H1 (cell line): ENCODE measurements at regions not wholly inside any gene's neighbourhood (a gene's known extent, or its start where the extent isn't known, plus 50 kb on each side); places are given as distances from the start of the nearest gene placed in this dataset.

ENCODE experiments used
- CTCF ChIA-PET: fragments of 300-600 bp; sonication (Branson Sonifier 250); formaldehyde crosslinking; loops from one replicate; lab custom pipeline; 2021; ENCODE audit not compliant: partially characterized antibody; lab: Charles Lee
- POLR2A ChIA-PET: fragments of 300-600 bp; sonication (Branson Sonifier 250); formaldehyde crosslinking; loops from one replicate; lab custom pipeline; 2021; ENCODE audit warnings: inconsistent platforms; ENCODE audit not compliant: partially characterized antibody; lab: Charles Lee
- DNase-seq, 2 experiments: peaks; one replicate each; pipeline versions ENCODE4 v3.0.0 to v3.0.0-alpha.2; 2010 to 2022; ENCODE audit warnings: low spot score in 2 of 2, low read depth in 1 of 2, mixed read lengths in 1 of 2
- FAIRE-seq: peaks from 2 replicates; lab custom pipeline; 2011; peaks lifted over from hg19 to GRCh38; lab: Jason Lieb, UNC
- H2AFZ ChIP-seq: 2 replicates; pipeline ENCODE4 v1.8.1; 2012; ENCODE audit warnings: low read length, inconsistent platforms
- H2AK5ac ChIP-seq: 2 replicates; pipeline ENCODE4 v1.6.1; 2013; ENCODE audit warnings: low read depth, low read length
- H2BK120ac ChIP-seq: replicated peaks from 2 replicates; pipeline ENCODE3; 2013; ENCODE audit warnings: low read depth, low read length, inconsistent platforms
- H2BK12ac ChIP-seq: 2 replicates; pipeline ENCODE4 v1.6.1; 2013; ENCODE audit warnings: low read depth, low read length
- H2BK15ac ChIP-seq: 2 replicates; pipeline ENCODE4 v1.6.1; 2013; ENCODE audit warnings: low read length
- H2BK20ac ChIP-seq: 2 replicates; pipeline ENCODE4 v1.6.1; 2013; ENCODE audit warnings: low read length
- H2BK5ac ChIP-seq: 2 replicates; pipeline ENCODE4 v1.6.1; 2013; ENCODE audit warnings: low read depth, low read length
- H3K14ac ChIP-seq: 2 replicates; pipeline ENCODE4 v1.6.1; 2013; ENCODE audit warnings: inconsistent platforms; ENCODE audit not compliant: insufficient read length
- H3K18ac ChIP-seq: 2 replicates; pipeline ENCODE4 v1.6.1; 2013; ENCODE audit warnings: low read length; ENCODE audit errors: extremely low read depth
- H3K23ac ChIP-seq: 2 replicates; pipeline ENCODE4 v1.6.1; 2013; ENCODE audit warnings: inconsistent platforms; ENCODE audit not compliant: insufficient read length
- H3K23me2 ChIP-seq: 2 replicates; pipeline ENCODE4 v1.6.1; 2013; ENCODE audit warnings: low read depth, low read length
- H3K27ac ChIP-seq: 2 replicates; pipeline ENCODE4 v1.6.1; 2011; ENCODE audit warnings: low read depth, low read length, inconsistent platforms
- H3K27me3 ChIP-seq, 4 experiments: replicated peaks in 1 of 4; 1 replicate in 1 of 4; 2 replicates in 3 of 4; pipeline versions ENCODE4 v1.6.1 to v1.8.1; 2011 to 2013; ENCODE audit warnings: low read length in 3 of 4, mild to moderate bottlenecking in 3 of 4, inconsistent platforms in 2 of 4, mixed read lengths in 2 of 4, moderate library complexity in 1 of 4; ENCODE audit not compliant: control insufficient read depth in 3 of 4, insufficient read depth in 3 of 4; ENCODE audit errors: extremely low read depth in 1 of 4
- H3K36me3 ChIP-seq, 4 experiments: 2 replicates each; pipeline versions ENCODE4 v1.6.1 to v1.8.1; 2011 to 2013; ENCODE audit warnings: mild to moderate bottlenecking in 4 of 4, low read length in 3 of 4, moderate library complexity in 2 of 4, control low read depth in 1 of 4, inconsistent platforms in 1 of 4; ENCODE audit not compliant: insufficient read depth in 4 of 4, control insufficient read depth in 2 of 4
- H3K4ac ChIP-seq: replicated peaks from 2 replicates; pipeline ENCODE3; 2013; ENCODE audit warnings: low read length, low read depth, mixed read lengths, inconsistent platforms; ENCODE audit not compliant: insufficient read length
- H3K4me1 ChIP-seq, 4 experiments: replicated peaks in 1 of 4; 1 replicate in 1 of 4; 2 replicates in 3 of 4; pipeline versions ENCODE4 v1.6.1 to v1.8.1; 2011 to 2013; ENCODE audit warnings: low read length in 3 of 4, inconsistent platforms in 2 of 4, mixed read lengths in 1 of 4; ENCODE audit not compliant: insufficient read depth in 4 of 4, control insufficient read depth in 3 of 4
- H3K4me2 ChIP-seq, 2 experiments: 2 replicates each; pipeline versions ENCODE4 v1.6.1 to v1.8.1; 2011 to 2013; ENCODE audit warnings: low read depth in 2 of 2, low read length in 2 of 2, control low read depth in 1 of 2, inconsistent platforms in 1 of 2, mild to moderate bottlenecking in 1 of 2; ENCODE audit not compliant: insufficient read depth in 1 of 2
- H3K4me3 ChIP-seq, 4 experiments: fragments of 200-600, 300-600 bp in 1 of 4; sonication (generic), shearing (Covaris generic), sonication (Bioruptor Twin) in 1 of 4; 2 replicates each; pipeline versions ENCODE4 v1.5.1 to v1.8.1; 2011 to 2016; ENCODE audit warnings: low read length in 4 of 4, low read depth in 3 of 4, control low read depth in 2 of 4, inconsistent platforms in 2 of 4, mild to moderate bottlenecking in 2 of 4, mixed read lengths in 1 of 4, moderate library complexity in 1 of 4; ENCODE audit not compliant: insufficient read depth in 2 of 4; ENCODE audit errors: extremely low read depth in 1 of 4
- H3K56ac ChIP-seq: replicated peaks from 2 replicates; pipeline ENCODE3; 2013; ENCODE audit warnings: low read depth, mild to moderate bottlenecking, mixed read lengths, low read length, inconsistent platforms; ENCODE audit not compliant: insufficient read length
- H3K79me1 ChIP-seq: 2 replicates; pipeline ENCODE4 v1.6.1; 2013; ENCODE audit warnings: low read depth, low read length, control low read depth
- H3K79me2 ChIP-seq, 2 experiments: 2 replicates each; pipeline versions ENCODE4 v1.6.1 to v1.8.1; 2012 to 2013; ENCODE audit warnings: low read length in 2 of 2, mild to moderate bottlenecking in 2 of 2, inconsistent platforms in 1 of 2; ENCODE audit not compliant: insufficient read depth in 2 of 2, control insufficient read depth in 1 of 2
- H3K9ac ChIP-seq, 4 experiments: replicated peaks in 1 of 4; 1 replicate in 1 of 4; 2 replicates in 3 of 4; pipeline versions ENCODE4 v1.6.1 to v1.8.1; 2011 to 2013; ENCODE audit warnings: low read depth in 3 of 4, low read length in 3 of 4, control low read depth in 2 of 4, mild to moderate bottlenecking in 2 of 4, moderate library complexity in 2 of 4, inconsistent platforms in 1 of 4; ENCODE audit errors: extremely low read depth in 1 of 4
- H3K9me3 ChIP-seq, 2 experiments: 2 replicates each; pipeline versions ENCODE4 v1.6.1 to v1.8.1; 2012 to 2013; ENCODE audit warnings: mild to moderate bottlenecking in 2 of 2, moderate library complexity in 2 of 2, control low read depth in 1 of 2, inconsistent platforms in 1 of 2, low read depth in 1 of 2, low read length in 1 of 2, mixed read lengths in 1 of 2; ENCODE audit not compliant: insufficient read depth in 2 of 2
- H4K20me1 ChIP-seq, 2 experiments: replicated peaks in 1 of 2; 2 replicates each; pipeline versions ENCODE3 to v1.8.1; 2011 to 2013; ENCODE audit warnings: inconsistent platforms in 2 of 2, low read length in 2 of 2, mild to moderate bottlenecking in 1 of 2; ENCODE audit not compliant: insufficient read depth in 2 of 2, control insufficient read depth in 1 of 2
- H4K5ac ChIP-seq: 2 replicates; pipeline ENCODE4 v1.6.1; 2013; ENCODE audit warnings: low read length, low read depth, mixed read lengths, inconsistent platforms; ENCODE audit not compliant: insufficient read length
- H4K8ac ChIP-seq: 2 replicates; pipeline ENCODE4 v1.8.0; 2013; ENCODE audit warnings: mild to moderate bottlenecking, moderate library complexity, low read length, inconsistent platforms; ENCODE audit not compliant: insufficient read depth; ENCODE audit errors: extremely low read depth
- H4K91ac ChIP-seq: replicated peaks from 2 replicates; pipeline ENCODE3; 2013; ENCODE audit warnings: low read length, mixed read lengths, inconsistent platforms; ENCODE audit not compliant: insufficient read length
- CEBPB ChIP-seq: IDR thresholded peaks from 2 replicates; pipeline ENCODE4 v1.6.1; 2012; ENCODE audit warnings: low read depth, low read length
- CHD2 ChIP-seq: IDR thresholded peaks from 2 replicates; pipeline ENCODE4 v1.6.1; 2012; ENCODE audit warnings: low read length, improper control_type of control experiment
- EP300 ChIP-seq, 2 experiments: IDR thresholded peaks; 1 replicate in 1 of 2; 2 replicates in 1 of 2; pipeline ENCODE4 v1.6.1; 2011 to 2012; ENCODE audit warnings: low read depth in 2 of 2, low read length in 2 of 2, mild to moderate bottlenecking in 2 of 2, borderline replicate concordance in 1 of 2, inconsistent platforms in 1 of 2, moderate library complexity in 1 of 2
- EZH2 ChIP-seq: fragments of 200-600 bp; sonication (generic); IDR thresholded peaks from 2 replicates; pipeline ENCODE4 v1.7.1; 2012; ENCODE audit warnings: low read depth, mild to moderate bottlenecking, moderate library complexity, low read length, inconsistent platforms; ENCODE audit not compliant: severe bottlenecking
- FOSL1 ChIP-seq: IDR thresholded peaks from 2 replicates; pipeline ENCODE4 v1.6.1; 2011; ENCODE audit warnings: mild to moderate bottlenecking, low read depth, low read length, moderate library complexity; ENCODE audit not compliant: insufficient read depth
- GABPA ChIP-seq: IDR thresholded peaks from 2 replicates; pipeline ENCODE4 v1.6.1; 2011; ENCODE audit warnings: mild to moderate bottlenecking, low read length, moderate library complexity, borderline replicate concordance; ENCODE audit not compliant: insufficient read depth
- GTF2F1 ChIP-seq: IDR thresholded peaks from 2 replicates; pipeline ENCODE4 v1.6.1; 2012; ENCODE audit warnings: low read depth, low read length, improper control_type of control experiment, borderline replicate concordance
- HDAC2 ChIP-seq, 2 experiments: fragments of 300-600 bp in 1 of 2; sonication (generic) in 1 of 2; IDR thresholded peaks; 2 replicates each; pipeline ENCODE4 v1.6.1; 2011 to 2012; ENCODE audit warnings: low read depth in 2 of 2, low read length in 2 of 2, mild to moderate bottlenecking in 2 of 2, moderate library complexity in 2 of 2, borderline replicate concordance in 1 of 2, inconsistent platforms in 1 of 2
- HDAC6 ChIP-seq: IDR thresholded peaks from one replicate; pipeline ENCODE4 v1.7.1; 2012; ENCODE audit warnings: low read depth, mild to moderate bottlenecking, inconsistent platforms, low read length, moderate library complexity
- JUN ChIP-seq: IDR thresholded peaks from 2 replicates; pipeline ENCODE4 v1.6.1; 2011; ENCODE audit warnings: low read depth, mild to moderate bottlenecking, improper control_type of control experiment, low read length
- JUND ChIP-seq: IDR thresholded peaks from 2 replicates; pipeline ENCODE4 v1.6.1; 2011; ENCODE audit warnings: mild to moderate bottlenecking, improper control_type of control experiment, low read length
- TBP ChIP-seq: IDR thresholded peaks from 2 replicates; pipeline ENCODE4 v1.6.1; 2011; ENCODE audit warnings: low read depth, low read length, improper control_type of control experiment
- TEAD4 ChIP-seq: IDR thresholded peaks from 2 replicates; pipeline ENCODE4 v1.6.1; 2012; ENCODE audit warnings: low read depth, low read length, inconsistent platforms, mixed read lengths
- WGBS, 2 experiments: shearing (Covaris generic) in 1 of 2; methylation state at CpG; one replicate each; pipeline versions ENCODE4 v1.1.6 to v1.1.7; 2013 to 2015; ENCODE audit warnings: low lambda C conversion rate in 2 of 2, mixed read lengths in 2 of 2, inconsistent platforms in 1 of 2, low coverage in 1 of 2, missing lambda C conversion rate in 1 of 2; ENCODE audit not compliant: insufficient replicate concordance in 2 of 2, insufficient coverage in 1 of 2, insufficient read length in 1 of 2; ENCODE audit errors: extremely low coverage in 1 of 2, missing lambda C conversion rate in 1 of 2; 5-methylcytosine and 5-hydroxymethylcytosine counted together
- TF ChIP-seq, protein P1 (sequence below): IDR thresholded peaks from 2 replicates; pipeline ENCODE4 v1.6.1; 2012; ENCODE audit warnings: inconsistent platforms

- H3K4ac ChIP-seq: no peak overlapping the region
- H3K9me3 ChIP-seq: peaks cover 0 to 3% of the 10 kb centered on the region in 2 experiments; a peak in 1 of 4 replicates
- H4K20me1 ChIP-seq: no peaks in the 10 kb centered on the region
- H4K5ac ChIP-seq: no peak overlapping the region
- DNase-seq (no peak), FAIRE-seq (no peak)
- H3K9ac ChIP-seq: no peak overlapping the region
- H4K91ac ChIP-seq: no peak overlapping the region
- no peak overlapping the region for H4K8ac ChIP-seq
- no peak overlapping the region for H2BK12ac ChIP-seq
- H3K14ac ChIP-seq: no peak overlapping the region
- no peak overlapping the region for H3K4me2 ChIP-seq
- H2BK120ac ChIP-seq: no peak overlapping the region
- H2BK20ac ChIP-seq: no peak overlapping the region
- 91% methylated on average over 2 of the region's 2 CpGs; no CpG with 5 or more reads in 1 of the 2 experiments for WGBS, 2 experiments
- H2BK15ac ChIP-seq: no peak overlapping the region
- ChIA-PET CTCF (interaction anchor here (0.6 to 1.1 kb wide), 2 partner anchors 13 to 267 kb away, joined by 3 read pairs; no protein-coding TSS in a partner anchor), POLR2A (no interaction called here)
- no peak overlapping the region for H3K18ac ChIP-seq
- H3K4me1 ChIP-seq: no peaks in the 10 kb centered on the region
- H3K27me3 ChIP-seq: no peaks in the 10 kb centered on the region
- H3K4me3 ChIP-seq: no peak overlapping the region
- H3K23ac ChIP-seq: no peak overlapping the region
- H3K36me3 ChIP-seq: no peaks in the 10 kb centered on the region
- no peak overlapping the region for H2AK5ac ChIP-seq
- H3K27ac ChIP-seq: no peak overlapping the region
- H2AFZ ChIP-seq: no peak overlapping the region
- H3K56ac ChIP-seq: no peak overlapping the region
- no peaks in the 10 kb centered on the region for H3K79me1 ChIP-seq
- H3K23me2 ChIP-seq: no peaks in the 10 kb centered on the region
- no peak overlapping the region for H2BK5ac ChIP-seq
- H3K79me2 ChIP-seq: no peaks in the 10 kb centered on the region
- TF ChIP-seq CHD2: no peak
- no peak for TF ChIP-seq HDAC2 (IDR thresholded peaks at IDR 0.05; ENCODE audit: borderline replicate concordance in 1 of 2, low read depth in 2 of 2, low read length in 2 of 2)
- no peak for TF ChIP-seq JUN
- TF ChIP-seq, protein P1, sequence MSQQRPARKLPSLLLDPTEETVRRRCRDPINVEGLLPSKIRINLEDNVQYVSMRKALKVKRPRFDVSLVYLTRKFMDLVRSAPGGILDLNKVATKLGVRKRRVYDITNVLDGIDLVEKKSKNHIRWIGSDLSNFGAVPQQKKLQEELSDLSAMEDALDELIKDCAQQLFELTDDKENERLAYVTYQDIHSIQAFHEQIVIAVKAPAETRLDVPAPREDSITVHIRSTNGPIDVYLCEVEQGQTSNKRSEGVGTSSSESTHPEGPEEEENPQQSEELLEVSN: no peak
- TF ChIP-seq EP300 (IDR thresholded peaks at IDR 0.05; ENCODE audit: borderline replicate concordance in 1 of 2, low read depth in 2 of 2, low read length in 2 of 2): no peak
- no peak for TF ChIP-seq EZH2
- no peak for TF ChIP-seq GTF2F1
- no peak for TF ChIP-seq CEBPB
- TF ChIP-seq HDAC6: no peak
- no peak for TF ChIP-seq FOSL1
- no peak for TF ChIP-seq TBP
- TF ChIP-seq GABPA: no peak
- TF ChIP-seq JUND: no peak
- TF ChIP-seq TEAD4: no peak
Measured at GRCh38 chr4:157727163-157727562, 445.7 kb downstream of the GASK1B start.
